ENCODE measurements at regions not wholly inside any gene's neighbourhood (a gene's known extent, or its start where the extent isn't known, plus 50 kb on each side); places are given as distances from the start of the nearest gene placed in this dataset.

GRCh38 chr1:58917436-58917835 lies 133.6 kb upstream of the JUN start:
- TF ChIP-seq CTCF (IDR thresholded peaks at IDR 0.05; ENCODE audit: poor library complexity, severe bottlenecking) (no peak), MXI1 (conservative IDR thresholded peaks at IDR 0.05; ENCODE audit: poor library complexity, severe bottlenecking) (no peak), EZH2 (IDR thresholded peaks at IDR 0.05; ENCODE audit: borderline replicate concordance, insufficient read depth, low read length, poor library complexity, severe bottlenecking) (no peak), SMC3 (conservative IDR thresholded peaks at IDR 0.05; ENCODE audit: poor library complexity) (no peak)
